ENCODE measurements at regions not wholly inside any gene's neighbourhood (a gene's known extent, or its start where the extent isn't known, plus 50 kb on each side); places are given as distances from the start of the nearest gene placed in this dataset.
"Not testable (repeated sequence)": the region's sequence is repeated elsewhere in the genome, so short reads cannot be mapped to it uniquely, and the experiment has no call there.

- no peaks in the 10 kb centered on the region for H3K36me3 ChIP-seq
- no peaks in the 10 kb centered on the region for H3K9me3 ChIP-seq
- 83 to 90% methylated on average over 1 of the region's 1 CpG for WGBS, 2 donors (ENCODE audit: low coverage in 1 of 2)
- no peaks in the 10 kb centered on the region for H3K4me1 ChIP-seq
- no peak overlapping the region for H3K27ac ChIP-seq
- no peak for ATAC-seq
- TF ChIP-seq POLR2AphosphoS5 (IDR thresholded peaks at IDR 0.05) (no peak), EP300 (IDR thresholded peaks at IDR 0.05) (no peak), POLR2A (IDR thresholded peaks at IDR 0.05) (no peak)
- H3K27me3 ChIP-seq, result no peaks in the 10 kb centered on the region
- no peak overlapping the region for H3K4me3 ChIP-seq
Measured at GRCh38 chr3:557972-558371, 361.4 kb downstream of the CHL1 start.

- no peak for ATAC-seq
- Histone ChIP-seq H3K4me1 (no peaks in the 10 kb centered on the region), H3K4me3 (no peak overlapping the region), H3K27ac (no peak overlapping the region), H3K9me3 (no peaks in the 10 kb centered on the region), H3K36me3 (no peaks in the 10 kb centered on the region), H3K27me3 (no peaks in the 10 kb centered on the region)
- TF ChIP-seq POLR2A (IDR thresholded peaks at IDR 0.05), result no peak
- no peak for TF ChIP-seq EP300 (IDR thresholded peaks at IDR 0.05)
- no peak for TF ChIP-seq POLR2AphosphoS5 (IDR thresholded peaks at IDR 0.05)
- TF ChIP-seq CTCF (IDR thresholded peaks at IDR 0.05), result no peak
- WGBS, 2 donors (ENCODE audit: low coverage in 1 of 2), result 62 to 70% methylated on average over 5 of the region's 5 CpGs
Measured at GRCh38 chr3:567488-568185, 371.1 kb downstream of the CHL1 start.

- WGBS, 2 donors (ENCODE audit: low coverage in 1 of 2), result 43 to 83% methylated on average over 1 to 2 of the region's 2 CpGs
- not testable (repeated sequence) for H3K4me1 ChIP-seq, H3K27ac ChIP-seq, H3K9me3 ChIP-seq, H3K36me3 ChIP-seq, H3K27me3 ChIP-seq, ATAC-seq, H3K4me3 ChIP-seq
Measured at GRCh38 chr3:579529-579928, 383.0 kb downstream of the CHL1 start.

GRCh38 chr3:589066-589465 lies 392.5 kb downstream of the CHL1 start:
- H3K27me3 ChIP-seq, H3K4me3 ChIP-seq, H3K9me3 ChIP-seq, H3K4me1 ChIP-seq, H3K36me3 ChIP-seq, H3K27ac ChIP-seq, ATAC-seq: not testable (repeated sequence)

- H3K9me3 ChIP-seq, ATAC-seq, H3K4me3 ChIP-seq, H3K36me3 ChIP-seq, H3K27ac ChIP-seq, H3K27me3 ChIP-seq, H3K4me1 ChIP-seq: not testable (repeated sequence)
- 13 to 52% methylated on average over 2 of the region's 2 CpGs for WGBS, 2 donors (ENCODE audit: low coverage in 1 of 2)
Measured at GRCh38 chr3:597304-597703, 400.7 kb downstream of the CHL1 start.

GRCh38 chr3:597746-598145 lies 401.2 kb downstream of the CHL1 start:
- not testable (repeated sequence) for H3K4me1 ChIP-seq, H3K9me3 ChIP-seq, H3K27me3 ChIP-seq, ATAC-seq, H3K27ac ChIP-seq, H3K4me3 ChIP-seq, H3K36me3 ChIP-seq
- WGBS, 2 donors (ENCODE audit: low coverage in 1 of 2), result 50% methylated on average over 1 of the region's 1 CpG; no CpG with 5 or more reads in 1 of the 2 donors

GRCh38 chr3:607480-607879 lies 410.9 kb downstream of the CHL1 start:
- 71 to 76% methylated on average over 4 of the region's 4 CpGs for WGBS, 2 donors (ENCODE audit: low coverage in 1 of 2)
- not testable (repeated sequence) for H3K4me1 ChIP-seq, H3K4me3 ChIP-seq, H3K27me3 ChIP-seq, H3K27ac ChIP-seq, H3K9me3 ChIP-seq, ATAC-seq, H3K36me3 ChIP-seq

GRCh38 chr3:621714-622113 lies 425.2 kb downstream of the CHL1 start:
- TF ChIP-seq CTCF (IDR thresholded peaks at IDR 0.05), result no peak
- TF ChIP-seq POLR2AphosphoS5 (IDR thresholded peaks at IDR 0.05), result no peak
- TF ChIP-seq EP300 (IDR thresholded peaks at IDR 0.05), result no peak
- TF ChIP-seq POLR2A (IDR thresholded peaks at IDR 0.05), result no peak
- H3K4me1 ChIP-seq, result no peaks in the 10 kb centered on the region
- no peak overlapping the region for H3K27ac ChIP-seq
- ATAC-seq, result no peak
- H3K9me3 ChIP-seq, result no peaks in the 10 kb centered on the region
- no peak overlapping the region for H3K4me3 ChIP-seq
- H3K27me3 ChIP-seq, result no peaks in the 10 kb centered on the region
- no peaks in the 10 kb centered on the region for H3K36me3 ChIP-seq

All from gastroesophageal sphincter (tissue), 4 donors.